IMR-90 (cell line): ENCODE measurements at regions not wholly inside any gene's neighbourhood (a gene's known extent, or its start where the extent isn't known, plus 50 kb on each side); places are given as distances from the start of the nearest gene placed in this dataset.
A peak's percentile ranks its signal among the peaks of the same experiment; 100 is the strongest.

Experiments
- ATAC-seq: fragments of 200-7000 bp; cut with Tn5 transposase; 2 replicates; pipeline ENCODE4 v1.9.1; 2020; ENCODE audit warnings: low read depth, mild to moderate bottlenecking, moderate library complexity
- BruUV-seq: library from RNA; stranded (reverse); fragments of 400-500 nt; replicated peaks from 2 replicates; lab custom pipeline; 2021; lab: Mats Ljungman, UMichigan
- CTCF ChIA-PET: fragments of 300-600 bp; formaldehyde crosslinking; extraction: SDS; loops from one replicate; lab custom pipeline; 2021; ENCODE audit warnings: antibody characterized with exemption; lab: Yijun Ruan, JAX
- POLR2A ChIA-PET: fragments of 300-600 bp; sonication (Branson Sonifier 250); formaldehyde crosslinking; loops from one replicate; lab custom pipeline; 2022; ENCODE audit warnings: antibody characterized with exemption; ENCODE audit not compliant: unreplicated experiment; lab: Charles Lee
- DNase-seq: peaks from one replicate; pipeline ENCODE4 v3.0.0; 2013
- H2AFZ ChIP-seq: replicated peaks from 2 replicates; pipeline ENCODE3; 2013; ENCODE audit warnings: low read length, mild to moderate bottlenecking; ENCODE audit not compliant: poor library complexity
- H2AK5ac ChIP-seq: 2 replicates; pipeline ENCODE4 v1.6.1; 2013; ENCODE audit warnings: low read depth, low read length, inconsistent platforms
- H2AK9ac ChIP-seq: replicated peaks from 2 replicates; pipeline ENCODE3; 2013; ENCODE audit warnings: mild to moderate bottlenecking, low read depth, low read length, moderate library complexity; ENCODE audit not compliant: poor library complexity
- H2BK120ac ChIP-seq: 2 replicates; pipeline ENCODE4 v1.6.1; 2013; ENCODE audit warnings: low read depth, low read length, inconsistent platforms
- H2BK15ac ChIP-seq: 3 replicates; pipeline ENCODE4 v1.6.1; 2013; ENCODE audit warnings: low read depth, low read length, inconsistent platforms
- H2BK20ac ChIP-seq: 2 replicates; pipeline ENCODE4 v1.6.1; 2013; ENCODE audit warnings: low read depth, mild to moderate bottlenecking, inconsistent platforms, low read length, moderate library complexity
- H2BK5ac ChIP-seq: 2 replicates; pipeline ENCODE4 v1.6.1; 2013; ENCODE audit warnings: mild to moderate bottlenecking, low read depth, low read length, inconsistent platforms; ENCODE audit not compliant: poor library complexity, severe bottlenecking
- H3K14ac ChIP-seq: replicated peaks from 2 replicates; pipeline ENCODE4 v1.6.1; 2013; ENCODE audit warnings: low read depth, low read length, inconsistent platforms
- H3K18ac ChIP-seq: 2 replicates; pipeline ENCODE4 v1.6.1; 2013; ENCODE audit warnings: low read depth, low read length, control low read depth
- H3K23ac ChIP-seq: 2 replicates; pipeline ENCODE4 v1.6.1; 2013; ENCODE audit warnings: low read depth, low read length, inconsistent platforms
- H3K27ac ChIP-seq: 2 replicates; pipeline ENCODE4 v1.5.1; 2013; ENCODE audit warnings: mild to moderate bottlenecking, control low read depth, low read length; ENCODE audit not compliant: insufficient read depth
- H3K27me3 ChIP-seq: 2 replicates; pipeline ENCODE4 v1.6.1; 2013; ENCODE audit warnings: low read length; ENCODE audit not compliant: control insufficient read depth, insufficient read depth
- H3K36me3 ChIP-seq: 2 replicates; pipeline ENCODE4 v1.6.1; 2013; ENCODE audit warnings: low read length, mixed read lengths; ENCODE audit not compliant: control insufficient read depth, insufficient read depth
- H3K4ac ChIP-seq: 2 replicates; pipeline ENCODE4 v1.6.1; 2013; ENCODE audit warnings: low read depth, low read length, inconsistent platforms
- H3K4me1 ChIP-seq: 2 replicates; pipeline ENCODE4 v1.6.1; 2013; ENCODE audit warnings: low read length, mixed read lengths; ENCODE audit not compliant: control insufficient read depth, insufficient read depth
- H3K4me2 ChIP-seq: 2 replicates; pipeline ENCODE4 v1.6.1; 2013; ENCODE audit warnings: low read depth, mild to moderate bottlenecking, control low read depth, low read length, moderate library complexity
- H3K4me3 ChIP-seq: 2 replicates; pipeline ENCODE4 v1.5.1; 2013; ENCODE audit warnings: low read depth, mild to moderate bottlenecking, control low read depth, low read length, moderate library complexity; ENCODE audit not compliant: insufficient read depth
- H3K56ac ChIP-seq: 2 replicates; pipeline ENCODE4 v1.6.1; 2013; ENCODE audit warnings: low read length, inconsistent platforms; ENCODE audit not compliant: insufficient read depth; ENCODE audit errors: extremely low read depth
- H3K79me1 ChIP-seq, 2 experiments: 2 replicates each; pipeline ENCODE4 v1.6.1; 2013; ENCODE audit warnings: low read length in 2 of 2, inconsistent platforms in 1 of 2, low read depth in 1 of 2
- H3K9ac ChIP-seq: 2 replicates; pipeline ENCODE4 v1.6.1; 2013; ENCODE audit warnings: low read depth, low read length, control low read depth
- H3K9me1 ChIP-seq: 2 replicates; pipeline ENCODE4 v1.6.1; 2013; ENCODE audit warnings: low read length, inconsistent platforms; ENCODE audit not compliant: insufficient read depth
- H3K9me3 ChIP-seq: 2 replicates; pipeline ENCODE4 v1.6.1; 2013; ENCODE audit warnings: low read length; ENCODE audit not compliant: control insufficient read depth, insufficient read depth
- H4K20me1 ChIP-seq: 2 replicates; pipeline ENCODE4 v1.6.1; 2013; ENCODE audit warnings: low read length, inconsistent platforms; ENCODE audit not compliant: insufficient read depth
- H4K5ac ChIP-seq: 2 replicates; pipeline ENCODE4 v1.6.1; 2013; ENCODE audit warnings: mild to moderate bottlenecking, low read depth, low read length, control low read depth
- H4K8ac ChIP-seq, 2 experiments: 2 replicates each; pipeline ENCODE4 v1.6.1; 2013; ENCODE audit warnings: low read depth in 2 of 2, low read length in 2 of 2, control low read depth in 1 of 2, inconsistent platforms in 1 of 2
- H4K91ac ChIP-seq: 2 replicates; pipeline ENCODE4 v1.6.1; 2013; ENCODE audit warnings: low read depth, low read length, inconsistent platforms; ENCODE audit not compliant: insufficient read depth
- BHLHE40 ChIP-seq: fragments of 150-350 bp; IDR thresholded peaks from 2 replicates; pipeline ENCODE4 v1.6.1; 2016; ENCODE audit warnings: mild to moderate bottlenecking, low read depth, low read length
- CHD1 ChIP-seq: IDR thresholded peaks from 2 replicates; pipeline ENCODE4 v1.6.1; 2012; ENCODE audit warnings: low read depth, low read length, improper control_type of control experiment
- MAFK ChIP-seq: IDR thresholded peaks from 2 replicates; pipeline ENCODE4 v1.6.1; 2012; ENCODE audit warnings: low read depth, low read length, improper control_type of control experiment
- MXI1 ChIP-seq: IDR thresholded peaks from 2 replicates; pipeline ENCODE4 v1.6.1; 2012; ENCODE audit warnings: low read depth, mild to moderate bottlenecking, low read length, moderate library complexity, borderline replicate concordance
- RAD21 ChIP-seq: IDR thresholded peaks from 2 replicates; pipeline ENCODE4 v1.6.1; 2012; ENCODE audit warnings: low read length, improper control_type of control experiment
- SMC3 ChIP-seq: fragments of 150-350 bp; IDR thresholded peaks from 2 replicates; pipeline ENCODE4 v1.6.1; 2016; ENCODE audit warnings: low read depth, mild to moderate bottlenecking, antibody characterized with exemption, low read length, moderate library complexity
- dilution Hi-C: fragments of 300-500 bp; cut with HindIII; formaldehyde crosslinking; loops from one replicate; pipeline ENCODE4 v1.14.3; 2018; ENCODE audit warnings: low sequenced_read_pairs; ENCODE audit not compliant: unreplicated experiment
- in situ Hi-C: fragments of 300-500 bp; cut with MboI; formaldehyde crosslinking; loops from 3 replicates; pipeline ENCODE4 v1.14.3; 2019; ENCODE audit warnings: low sequenced_read_pairs, inconsistent platforms, mixed read lengths
- intact Hi-C: fragments of 100-400 bp; cut with micrococcal nuclease; formaldehyde crosslinking; loops from 2 replicates; pipeline ENCODE4 v1.10.0; 2022
- TF ChIP-seq, protein P1 (sequence below): conservative IDR thresholded peaks from 2 replicates; pipeline ENCODE4 v1.5.1; 2012; ENCODE audit warnings: mild to moderate bottlenecking, low read depth, low read length, improper control_type of control experiment

DNA sequence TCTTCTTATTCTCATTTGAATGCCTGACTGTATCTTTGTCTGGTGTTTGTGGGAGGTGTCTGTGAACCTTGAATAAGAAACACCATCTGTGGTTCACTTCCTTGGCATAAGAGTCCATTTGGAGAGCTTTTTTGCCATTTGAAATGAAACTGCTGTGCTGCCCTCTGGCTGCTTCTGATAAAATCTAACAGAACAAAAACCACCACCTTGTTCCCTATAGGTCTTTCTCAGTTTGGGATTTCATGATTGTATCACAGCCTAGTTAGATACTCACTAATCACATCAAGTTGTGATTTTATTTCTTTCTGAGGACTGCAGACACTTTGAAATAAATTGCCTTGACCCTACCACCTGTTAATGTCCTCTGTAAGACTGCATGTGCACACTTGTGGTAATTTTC lies 102.7 kb upstream of the FAM13C start:
- TF ChIP-seq CHD1, result no peak
- TF ChIP-seq SMC3, result peak; percentile 37
- TF ChIP-seq MXI1, result no peak
- TF ChIP-seq, protein P1, sequence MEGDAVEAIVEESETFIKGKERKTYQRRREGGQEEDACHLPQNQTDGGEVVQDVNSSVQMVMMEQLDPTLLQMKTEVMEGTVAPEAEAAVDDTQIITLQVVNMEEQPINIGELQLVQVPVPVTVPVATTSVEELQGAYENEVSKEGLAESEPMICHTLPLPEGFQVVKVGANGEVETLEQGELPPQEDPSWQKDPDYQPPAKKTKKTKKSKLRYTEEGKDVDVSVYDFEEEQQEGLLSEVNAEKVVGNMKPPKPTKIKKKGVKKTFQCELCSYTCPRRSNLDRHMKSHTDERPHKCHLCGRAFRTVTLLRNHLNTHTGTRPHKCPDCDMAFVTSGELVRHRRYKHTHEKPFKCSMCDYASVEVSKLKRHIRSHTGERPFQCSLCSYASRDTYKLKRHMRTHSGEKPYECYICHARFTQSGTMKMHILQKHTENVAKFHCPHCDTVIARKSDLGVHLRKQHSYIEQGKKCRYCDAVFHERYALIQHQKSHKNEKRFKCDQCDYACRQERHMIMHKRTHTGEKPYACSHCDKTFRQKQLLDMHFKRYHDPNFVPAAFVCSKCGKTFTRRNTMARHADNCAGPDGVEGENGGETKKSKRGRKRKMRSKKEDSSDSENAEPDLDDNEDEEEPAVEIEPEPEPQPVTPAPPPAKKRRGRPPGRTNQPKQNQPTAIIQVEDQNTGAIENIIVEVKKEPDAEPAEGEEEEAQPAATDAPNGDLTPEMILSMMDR, result peak; percentile 40
- no peak for TF ChIP-seq BHLHE40
- no peak for TF ChIP-seq MAFK
- TF ChIP-seq RAD21, result peak; percentile 47
- H3K23ac ChIP-seq, result no peak overlapping the region
- ChIA-PET POLR2A (no interaction called here), CTCF (interaction anchor here (0.7 kb wide), 1 partner anchor 212 kb away, joined by 4 read pairs; no protein-coding TSS in a partner anchor)
- H2AK9ac ChIP-seq, result no peak overlapping the region
- H3K56ac ChIP-seq, result no peak overlapping the region
- intact Hi-C loops (loop anchor here (1.0 kb wide), 1 partner anchor 225 kb away; no protein-coding TSS in a partner anchor), dilution Hi-C loops (no loop called here), in situ Hi-C loops (loop anchor here (10.0 kb wide), 1 partner anchor 220 kb away; no protein-coding TSS in a partner anchor)
- ATAC-seq, result peak; percentile 44; the same call in 1 of the 2 replicates
- BruUV-seq, result no TSS peak
- no peaks in the 10 kb centered on the region; the same call in 1 of the 2 replicates for H3K27me3 ChIP-seq
- no peaks in the 10 kb centered on the region for H3K36me3 ChIP-seq
- H3K9me1 ChIP-seq, result no peaks in the 10 kb centered on the region
- H3K79me1 ChIP-seq, result no peaks in the 10 kb centered on the region
- no peak overlapping the region for H3K18ac ChIP-seq
- peak; percentile 53 for DNase-seq
- no peak overlapping the region for H3K4me2 ChIP-seq
- no peak overlapping the region for H2BK20ac ChIP-seq
- no peak overlapping the region for H2BK5ac ChIP-seq
- H2AK5ac ChIP-seq, result no peak overlapping the region
- H2BK120ac ChIP-seq, result no peak overlapping the region
- no peak overlapping the region for H4K5ac ChIP-seq
- H4K8ac ChIP-seq, result no peak overlapping the region
- H3K4me1 ChIP-seq, result no peaks in the 10 kb centered on the region
- H4K20me1 ChIP-seq, result no peaks in the 10 kb centered on the region
- H3K9me3 ChIP-seq, result no peaks in the 10 kb centered on the region
- no peak overlapping the region for H2BK15ac ChIP-seq
- no peak overlapping the region for H3K14ac ChIP-seq
- H3K27ac ChIP-seq, result no peak overlapping the region
- no peak overlapping the region for H4K91ac ChIP-seq
- H2AFZ ChIP-seq, result no peak overlapping the region
- H3K9ac ChIP-seq, result no peak overlapping the region
- H3K4me3 ChIP-seq, result no peak overlapping the region
- no peak overlapping the region for H3K4ac ChIP-seq
